ENCODE measurements at regions not wholly inside any gene's neighbourhood (a gene's known extent, or its start where the extent isn't known, plus 50 kb on each side); places are given as distances from the start of the nearest gene placed in this dataset.

DNA sequence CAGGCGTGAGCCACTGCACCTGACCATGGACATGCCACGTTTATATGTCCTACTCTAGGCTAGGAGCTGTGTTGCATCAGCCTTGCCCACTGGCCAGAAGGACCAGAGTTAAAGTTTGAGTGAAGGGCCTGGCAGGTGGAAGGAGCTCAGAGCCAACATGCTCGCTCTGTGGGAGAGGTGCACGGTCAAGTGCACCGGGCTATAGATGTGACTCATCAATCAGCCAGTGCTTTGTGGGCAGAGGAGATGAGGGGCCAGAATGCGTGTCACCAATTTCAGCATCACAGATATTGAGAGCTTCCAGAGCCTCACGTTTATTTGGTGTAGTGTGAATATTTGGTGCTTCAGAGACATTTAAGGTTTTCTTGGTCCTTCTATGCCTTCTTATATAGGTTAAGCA is 137.3 kb upstream of the KBTBD8 start:
- no peak for DNase-seq

GRCh38 chr3:66863205-66864111 is 134.6 kb upstream of the KBTBD8 start:
- DNase-seq: no peak

- no peak for DNase-seq
These were observed 113.4 kb upstream of the KBTBD8 start for GRCh38 chr3:66884659-66885058.

DNA sequence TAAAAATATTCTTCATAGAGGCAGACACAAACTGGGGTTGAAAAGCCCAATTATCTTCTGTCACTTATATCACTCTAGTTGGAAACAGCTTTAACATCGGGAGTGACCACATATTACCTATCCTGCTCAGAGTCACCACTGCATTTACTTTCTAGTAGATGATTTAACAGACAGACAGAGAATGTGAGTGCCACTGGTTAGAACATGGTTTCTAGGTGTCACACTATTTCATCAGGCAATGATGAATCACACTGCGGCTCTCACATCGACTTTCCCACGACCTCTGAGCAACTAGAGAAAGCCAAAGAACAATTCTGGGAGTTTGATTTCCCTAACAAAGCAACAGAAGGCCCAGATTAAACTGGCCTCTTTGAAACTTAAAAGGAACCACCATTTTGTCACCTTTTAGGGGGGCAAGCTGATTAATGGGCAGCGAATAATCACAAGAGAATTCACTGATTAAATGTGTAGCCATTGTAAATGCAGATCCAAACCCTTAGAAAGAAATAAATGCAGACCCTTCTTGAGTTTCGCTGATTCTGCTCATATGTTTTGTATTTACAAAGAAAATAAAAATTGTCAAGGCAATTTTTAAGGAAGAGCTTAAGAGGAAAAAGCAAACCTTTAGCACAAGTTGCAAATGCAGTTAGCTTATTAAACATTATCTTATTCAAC is 112.6 kb upstream of the KBTBD8 start:
- DNase-seq: peak; percentile 80

DNA sequence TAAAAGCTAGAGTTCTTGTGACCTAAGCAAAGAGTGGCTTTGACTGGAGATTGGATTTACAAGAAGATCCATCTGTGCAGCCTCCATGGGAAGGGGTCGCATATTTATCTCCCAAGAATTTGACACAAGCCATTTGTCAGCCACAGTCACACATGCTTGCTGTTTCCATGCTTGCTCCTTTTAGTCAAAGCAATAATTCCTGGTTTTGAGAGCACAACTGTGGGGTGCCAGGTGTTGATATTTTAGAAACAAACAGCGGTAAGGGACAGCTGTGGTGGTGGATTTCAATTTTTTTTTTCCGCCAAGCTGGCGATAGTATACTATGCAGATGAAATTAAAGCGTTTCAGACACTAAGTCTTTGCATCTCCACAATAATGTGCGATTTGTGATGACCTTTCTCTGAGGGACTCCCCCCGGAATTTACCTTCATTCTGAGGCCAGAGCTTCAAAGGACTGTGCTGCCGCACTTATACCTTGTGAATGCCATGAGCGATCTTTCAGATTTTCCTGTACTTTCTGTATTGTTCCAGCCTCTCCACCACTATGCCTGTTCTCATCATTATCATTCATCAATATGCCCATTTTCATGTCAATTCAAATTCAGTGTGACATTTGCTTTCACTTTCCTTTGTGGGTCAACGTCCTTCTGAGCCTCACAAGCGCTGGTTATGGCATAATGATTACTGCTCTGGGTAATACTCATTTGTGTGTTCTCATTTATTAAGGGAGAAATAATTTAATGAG is 108.2 kb upstream of the KBTBD8 start:
- DNase-seq: no peak

- DNase-seq: no peak
These were observed 100.0 kb upstream of the KBTBD8 start for GRCh38 chr3:66898155-66898554.

DNA sequence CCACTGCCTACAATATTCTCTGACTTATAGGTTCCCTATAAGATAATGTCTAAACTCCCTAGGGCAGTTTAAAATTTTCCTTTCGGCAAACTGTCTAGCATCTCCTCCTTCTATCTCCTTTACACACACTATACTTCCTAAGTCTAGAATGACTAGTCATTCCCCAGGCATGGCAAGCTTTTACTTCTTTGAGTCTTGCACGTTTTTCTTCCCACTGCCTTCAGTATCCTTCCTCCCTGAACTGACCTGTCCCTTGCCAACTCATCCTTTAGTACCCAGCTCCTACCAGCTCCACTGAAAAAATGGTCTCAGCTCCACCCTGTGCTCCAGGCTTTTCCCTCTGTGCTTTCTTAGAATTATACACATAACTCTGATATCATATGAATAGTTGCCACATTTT is 93.8 kb upstream of the KBTBD8 start:
- peak; percentile 8 for DNase-seq

DNA sequence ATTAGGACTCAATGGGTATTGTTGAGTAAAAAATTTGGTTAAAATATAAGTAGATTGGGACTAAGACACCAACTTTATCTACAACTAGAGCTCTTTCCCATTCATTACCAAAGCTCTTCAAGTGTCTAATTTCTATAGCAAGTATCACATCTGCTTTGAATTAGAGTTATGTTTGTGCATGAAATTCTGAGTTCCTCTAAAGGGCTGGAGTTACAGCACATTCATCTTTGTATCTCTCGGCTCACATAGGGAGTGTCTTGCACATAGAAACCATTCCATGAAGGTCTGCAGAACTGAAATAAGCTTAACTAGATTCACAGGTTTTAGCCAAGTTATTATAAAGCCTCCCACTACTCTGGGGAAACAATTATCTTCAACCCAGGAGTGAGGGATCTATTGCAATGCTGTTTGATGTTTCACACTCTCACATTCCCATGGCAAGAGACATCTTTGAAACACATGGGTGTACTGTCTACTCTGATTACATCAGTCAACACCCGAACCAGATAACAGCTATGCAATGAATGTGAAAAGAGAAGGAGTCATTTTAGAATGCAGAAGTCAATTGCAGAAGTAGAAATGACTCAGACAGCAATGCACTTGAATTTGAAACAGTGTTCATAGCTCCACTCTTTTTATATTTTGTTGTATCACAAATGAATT is 93.1 kb upstream of the KBTBD8 start:
- peak; percentile 68 for DNase-seq

- DNase-seq: no peak
These were observed 91.0 kb upstream of the KBTBD8 start for GRCh38 chr3:66907136-66907535.

DNA sequence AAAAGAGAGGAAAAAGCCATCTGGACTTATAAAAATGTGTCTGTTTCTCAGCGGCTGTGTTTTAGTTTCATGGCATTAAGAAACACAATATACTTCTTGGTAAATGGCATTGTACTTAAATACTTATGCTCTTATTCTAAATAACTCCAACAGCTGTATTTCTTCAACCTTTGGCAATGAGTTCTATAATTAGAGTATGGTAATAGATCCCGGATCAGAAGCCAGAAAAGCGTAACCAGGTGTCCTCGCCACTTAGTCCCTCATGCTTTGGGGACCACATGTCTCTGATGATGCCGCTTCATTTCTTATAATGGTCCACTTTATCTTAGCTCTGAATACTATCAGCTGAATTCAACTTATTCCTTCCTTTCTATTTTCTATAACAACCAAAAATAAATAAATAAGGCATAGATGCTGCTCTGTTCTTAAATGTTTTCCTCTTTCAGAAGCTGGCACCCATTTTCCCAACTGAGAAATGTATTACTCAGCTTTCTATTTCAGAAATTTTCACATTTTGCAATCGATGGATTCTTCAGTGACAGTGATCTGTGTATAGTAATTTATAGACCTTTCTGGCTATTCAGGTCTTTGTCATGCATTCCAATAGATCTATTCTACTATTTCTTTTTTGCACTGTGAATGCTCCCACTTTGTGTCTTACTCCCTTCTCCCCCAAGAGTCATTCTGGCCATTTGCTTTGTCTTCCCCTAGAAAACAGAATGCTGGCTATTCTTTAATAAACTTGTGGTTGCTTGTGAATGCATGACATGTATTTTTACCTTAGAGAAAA is 87.6 kb upstream of the KBTBD8 start:
- peak; percentile 51 for DNase-seq

DNA sequence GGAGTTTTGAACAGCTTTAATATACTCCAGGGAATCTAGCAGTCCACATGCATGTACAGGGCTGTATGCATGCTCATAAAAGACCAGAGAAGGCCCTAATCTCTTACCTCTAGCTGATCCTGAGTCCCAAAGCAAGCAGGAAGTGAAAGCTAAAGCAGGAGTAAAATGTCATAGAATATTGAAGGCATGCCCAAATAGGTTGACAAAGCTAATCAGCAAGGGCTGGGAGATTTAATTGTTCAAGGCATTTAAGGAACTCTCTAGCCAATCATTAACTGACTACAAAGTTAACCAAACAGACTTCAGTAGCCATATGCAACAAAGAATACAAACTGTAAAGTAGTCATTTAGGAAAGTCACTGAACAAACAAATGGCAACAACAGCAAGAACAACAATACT is 85.8 kb upstream of the KBTBD8 start:
- DNase-seq: no peak

DNA sequence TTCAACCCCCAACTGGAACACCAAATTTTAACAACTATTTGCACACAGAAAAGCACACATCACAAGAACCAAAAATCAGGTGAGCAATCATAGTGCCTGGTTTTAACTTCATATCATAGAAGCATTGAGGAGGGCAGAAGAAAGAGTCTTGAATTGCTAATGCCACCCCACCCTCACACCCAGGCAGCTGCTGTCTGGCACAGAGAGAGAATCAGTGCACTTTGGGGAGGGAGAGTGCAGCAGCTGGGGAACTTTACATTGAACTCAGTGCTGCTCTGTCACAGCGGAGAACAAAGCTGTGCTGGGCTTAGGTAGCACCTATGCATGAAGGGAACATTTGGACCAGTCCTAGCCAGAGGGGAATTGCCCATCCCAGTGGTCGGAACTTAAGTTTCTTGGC is 76.0 kb upstream of the KBTBD8 start:
- DNase-seq: no peak

DNA sequence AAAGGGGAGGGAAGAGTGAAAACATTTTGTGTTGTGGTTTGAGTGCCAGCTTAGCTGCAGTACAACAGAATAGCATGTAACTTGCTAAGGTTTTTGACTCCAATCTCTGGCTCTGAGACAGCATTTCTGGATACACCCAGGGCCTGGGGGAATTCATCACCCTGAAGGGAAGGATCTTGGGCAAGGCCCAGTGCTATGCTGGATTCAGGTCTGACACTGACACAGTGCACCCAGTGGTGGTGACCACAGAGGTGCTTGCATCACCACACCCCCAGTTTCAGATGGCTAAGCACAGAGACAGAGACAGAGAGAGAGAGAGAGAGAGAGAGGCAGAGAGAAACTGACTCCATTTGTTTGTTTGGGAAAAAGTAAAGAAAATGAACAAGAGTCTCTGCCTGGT is 74.1 kb upstream of the KBTBD8 start:
- no peak for DNase-seq

DNA sequence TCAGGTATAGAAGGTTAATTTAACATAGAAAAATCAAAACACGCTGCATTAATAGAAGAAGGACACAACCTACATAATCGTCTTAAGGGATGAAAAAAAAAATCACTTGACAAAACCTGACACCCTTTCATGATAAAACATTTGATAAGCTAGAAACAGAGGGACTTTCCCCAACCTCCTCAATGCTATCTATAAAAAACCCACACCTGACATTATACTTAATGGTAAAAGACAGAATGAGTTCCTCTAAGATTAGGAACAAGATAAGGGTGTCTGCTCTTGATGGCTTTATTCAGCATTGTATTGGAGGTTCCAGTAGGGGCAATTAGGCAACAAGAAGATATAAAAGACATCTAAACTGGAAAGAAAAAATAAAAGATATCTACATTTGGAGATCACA is 69.9 kb upstream of the KBTBD8 start:
- no peak for DNase-seq

GRCh38 chr3:66931291-66931690 is 66.8 kb upstream of the KBTBD8 start:
- DNase-seq: no peak

DNA sequence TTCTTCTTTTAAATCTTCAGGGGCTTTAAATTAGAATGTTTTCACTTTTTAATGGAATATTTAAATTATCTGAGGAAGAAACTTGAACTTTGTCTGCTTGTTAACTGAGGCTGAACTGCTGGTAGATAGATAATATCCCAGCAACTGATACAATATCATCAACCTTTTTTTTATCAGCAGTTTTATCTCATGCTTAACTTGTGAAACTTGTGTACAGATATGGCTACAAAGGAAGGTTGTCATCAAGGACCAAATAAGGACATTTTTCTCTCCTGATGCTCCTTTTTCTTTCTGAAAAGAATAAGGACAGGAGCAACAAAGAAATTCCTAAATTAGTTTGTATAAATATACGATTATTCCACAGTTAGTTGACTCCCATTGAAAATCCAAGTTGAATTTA is 66.4 kb upstream of the KBTBD8 start:
- no peak for DNase-seq

DNA sequence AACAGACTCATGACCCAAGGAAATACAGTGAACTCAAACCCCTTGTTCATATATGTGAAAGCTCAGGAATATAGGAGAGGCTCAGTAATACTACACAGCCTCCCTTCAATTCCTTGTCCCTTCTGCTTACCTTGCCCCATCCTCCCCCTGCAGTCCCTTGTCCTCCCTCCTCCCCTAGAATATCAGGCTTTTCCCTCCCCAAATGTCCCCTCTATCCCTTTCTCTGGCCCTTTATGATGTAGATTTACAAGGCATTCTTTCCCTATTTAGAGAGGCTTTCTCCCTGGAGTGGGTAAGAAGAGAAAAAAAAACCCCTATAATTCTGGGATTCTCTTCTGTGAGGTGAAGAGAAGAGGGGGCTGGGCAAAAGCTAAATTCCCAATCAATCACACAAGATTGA is 64.9 kb upstream of the KBTBD8 start:
- no peak for DNase-seq

GRCh38 chr3:66934041-66934440 is 64.1 kb upstream of the KBTBD8 start:
- DNase-seq: no peak

DNA sequence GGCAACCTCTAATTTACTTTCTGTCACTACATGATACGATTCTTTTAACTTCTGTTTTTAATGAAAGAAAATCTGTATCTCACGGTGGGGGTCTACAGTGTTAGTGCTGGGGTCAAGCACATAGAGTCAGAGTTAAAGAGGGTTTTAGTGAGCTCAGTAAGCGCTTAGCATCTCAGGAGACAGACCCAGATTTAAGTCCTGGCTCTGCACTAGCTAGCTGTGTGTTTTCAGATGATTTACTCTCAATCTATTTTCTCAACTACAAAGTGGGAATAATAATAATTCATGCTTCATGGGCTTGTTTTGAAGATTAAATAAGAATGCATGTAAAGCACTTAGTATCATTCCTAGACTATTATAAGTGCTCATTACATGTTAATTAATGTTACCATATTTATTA is 63.4 kb upstream of the KBTBD8 start:
- DNase-seq: no peak

DNA sequence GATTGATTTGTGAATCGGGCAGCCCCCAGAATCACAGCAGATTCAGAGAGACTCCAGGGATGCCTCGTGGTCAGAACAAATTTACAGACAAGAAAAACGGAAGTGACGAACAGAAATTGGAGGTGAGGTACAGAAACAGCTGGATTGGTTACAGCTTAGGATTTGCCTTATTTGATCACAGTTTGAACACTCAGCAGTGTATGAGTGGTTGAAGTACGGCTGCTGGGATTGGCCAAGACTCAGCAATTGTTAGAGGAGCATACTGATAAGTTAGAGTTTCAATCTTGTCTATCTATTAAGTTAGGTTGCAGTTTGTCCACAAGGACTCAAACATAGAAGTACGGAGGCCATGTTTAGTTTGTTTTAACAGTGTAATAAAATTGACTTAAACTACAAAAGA is 61.1 kb upstream of the KBTBD8 start:
- DNase-seq: peak; percentile 17

GRCh38 chr3:66938338-66938963 is 59.7 kb upstream of the KBTBD8 start:
- DNase-seq: peak; percentile 64

- DNase-seq: no peak
These were observed 50.1 kb upstream of the KBTBD8 start for GRCh38 chr3:66948041-66948440.

Data from fibroblast of upper back skin (primary cell).